Lower leg skin (tissue), 3 donors: ENCODE measurements at regions not wholly inside any gene's neighbourhood (a gene's known extent, or its start where the extent isn't known, plus 50 kb on each side); places are given as distances from the start of the nearest gene placed in this dataset.

Experiments
- POLR2A ChIP-seq, 2 donors: fragments of 450-650 bp; IDR thresholded peaks; one replicate each; pipeline ENCODE4 v1.6.1; 2016 to 2017; ENCODE audit warnings: antibody characterized with exemption in 2 of 2, mild to moderate bottlenecking in 1 of 2, moderate library complexity in 1 of 2
- TF ChIP-seq, protein P1 (sequence below), 3 donors: fragments of 450-650 bp; IDR thresholded peaks; one replicate each; pipeline ENCODE4 v1.5.1; 2016; ENCODE audit warnings: antibody characterized with exemption in 3 of 3, mild to moderate bottlenecking in 3 of 3, moderate library complexity in 2 of 3

DNA sequence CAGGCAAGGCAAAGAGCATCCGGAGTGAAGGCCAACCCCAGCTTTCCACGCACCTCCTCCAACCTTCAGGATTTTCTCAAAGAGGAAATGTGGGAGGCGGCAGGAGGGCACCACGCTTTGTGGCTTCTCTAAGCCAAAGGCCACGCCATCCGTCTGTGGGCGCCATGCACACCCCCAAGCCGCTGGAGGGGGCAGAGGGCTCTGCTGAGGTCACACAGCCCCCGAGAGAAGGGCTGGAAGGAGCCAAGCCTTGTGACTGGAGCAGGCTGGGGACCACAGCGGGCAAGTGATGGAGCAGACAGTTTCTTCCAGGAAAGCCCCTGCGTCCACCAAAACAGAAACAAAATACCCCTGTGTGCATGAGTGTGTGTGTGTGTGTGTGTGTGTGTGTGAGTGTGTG, 527.4 kb downstream of the BRD1 start:
- TF ChIP-seq, protein P1, sequence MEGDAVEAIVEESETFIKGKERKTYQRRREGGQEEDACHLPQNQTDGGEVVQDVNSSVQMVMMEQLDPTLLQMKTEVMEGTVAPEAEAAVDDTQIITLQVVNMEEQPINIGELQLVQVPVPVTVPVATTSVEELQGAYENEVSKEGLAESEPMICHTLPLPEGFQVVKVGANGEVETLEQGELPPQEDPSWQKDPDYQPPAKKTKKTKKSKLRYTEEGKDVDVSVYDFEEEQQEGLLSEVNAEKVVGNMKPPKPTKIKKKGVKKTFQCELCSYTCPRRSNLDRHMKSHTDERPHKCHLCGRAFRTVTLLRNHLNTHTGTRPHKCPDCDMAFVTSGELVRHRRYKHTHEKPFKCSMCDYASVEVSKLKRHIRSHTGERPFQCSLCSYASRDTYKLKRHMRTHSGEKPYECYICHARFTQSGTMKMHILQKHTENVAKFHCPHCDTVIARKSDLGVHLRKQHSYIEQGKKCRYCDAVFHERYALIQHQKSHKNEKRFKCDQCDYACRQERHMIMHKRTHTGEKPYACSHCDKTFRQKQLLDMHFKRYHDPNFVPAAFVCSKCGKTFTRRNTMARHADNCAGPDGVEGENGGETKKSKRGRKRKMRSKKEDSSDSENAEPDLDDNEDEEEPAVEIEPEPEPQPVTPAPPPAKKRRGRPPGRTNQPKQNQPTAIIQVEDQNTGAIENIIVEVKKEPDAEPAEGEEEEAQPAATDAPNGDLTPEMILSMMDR (IDR thresholded peaks at IDR 0.05): no peak
- TF ChIP-seq POLR2A (IDR thresholded peaks at IDR 0.05): no peak
